Trophoblast cell (in vitro differentiated cells and primary cell): ENCODE measurements at regions not wholly inside any gene's neighbourhood (a gene's known extent, or its start where the extent isn't known, plus 50 kb on each side); places are given as distances from the start of the nearest gene placed in this dataset.

Experiments used
- DNase-seq, 2 donors: peaks; one replicate each; pipeline ENCODE4 v3.0.0-alpha.2; 2016
- H2AFZ ChIP-seq: 2 replicates; pipeline ENCODE4 v1.6.1; 2013; ENCODE audit warnings: low read length, moderate library complexity, mild to moderate bottlenecking; ENCODE audit not compliant: insufficient read depth, poor library complexity
- H2AK5ac ChIP-seq: 2 replicates; pipeline ENCODE4 v1.6.1; 2013; ENCODE audit warnings: mild to moderate bottlenecking, low read length
- H2BK120ac ChIP-seq: 2 replicates; pipeline ENCODE4 v1.6.1; 2013; ENCODE audit warnings: low read length, mild to moderate bottlenecking, moderate library complexity; ENCODE audit not compliant: insufficient read depth, poor library complexity
- H2BK12ac ChIP-seq: 2 replicates; pipeline ENCODE4 v1.6.1; 2013; ENCODE audit warnings: mild to moderate bottlenecking, low read length, moderate library complexity
- H2BK5ac ChIP-seq: 2 replicates; pipeline ENCODE4 v1.6.1; 2013; ENCODE audit warnings: low read length, low read depth, moderate library complexity, mild to moderate bottlenecking; ENCODE audit not compliant: poor library complexity
- H3K14ac ChIP-seq: 2 replicates; pipeline ENCODE4 v1.6.1; 2013; ENCODE audit warnings: mild to moderate bottlenecking, low read length
- H3K18ac ChIP-seq: 2 replicates; pipeline ENCODE4 v1.6.1; 2013; ENCODE audit warnings: mild to moderate bottlenecking, low read length
- H3K23ac ChIP-seq: 2 replicates; pipeline ENCODE4 v1.6.1; 2013; ENCODE audit warnings: low read length
- H3K27ac ChIP-seq: 2 replicates; pipeline ENCODE4 v1.5.1; 2013; ENCODE audit warnings: low read depth, mild to moderate bottlenecking, inconsistent platforms, low read length, moderate library complexity
- H3K27me3 ChIP-seq: 2 replicates; pipeline ENCODE4 v1.6.1; 2013; ENCODE audit warnings: inconsistent platforms, mild to moderate bottlenecking, low read length, moderate library complexity; ENCODE audit not compliant: insufficient read depth
- H3K36me3 ChIP-seq, 2 experiments: 1 replicate in 1 of 2; 2 replicates in 1 of 2; pipeline ENCODE4 v1.6.1; 2013; ENCODE audit warnings: low read length in 2 of 2, mild to moderate bottlenecking in 2 of 2, moderate library complexity in 1 of 2; ENCODE audit not compliant: insufficient read depth in 2 of 2, control insufficient read depth in 1 of 2
- H3K4ac ChIP-seq: 2 replicates; pipeline ENCODE4 v1.6.1; 2013; ENCODE audit warnings: low read depth, mild to moderate bottlenecking, low read length, moderate library complexity
- H3K4me1 ChIP-seq, 2 experiments: 1 replicate in 1 of 2; 2 replicates in 1 of 2; pipeline ENCODE4 v1.6.1; 2013; ENCODE audit warnings: low read length in 2 of 2, mild to moderate bottlenecking in 2 of 2, moderate library complexity in 1 of 2; ENCODE audit not compliant: insufficient read depth in 2 of 2, control insufficient read depth in 1 of 2
- H3K4me2 ChIP-seq: 2 replicates; pipeline ENCODE4 v1.6.1; 2013; ENCODE audit warnings: inconsistent platforms, mild to moderate bottlenecking, low read length, moderate library complexity
- H3K4me3 ChIP-seq: 2 replicates; pipeline ENCODE4 v1.5.1; 2013; ENCODE audit warnings: mild to moderate bottlenecking, low read depth, low read length, inconsistent platforms
- H3K79me1 ChIP-seq: one replicate; pipeline ENCODE4 v1.6.1; 2013; ENCODE audit warnings: low read length
- H3K79me2 ChIP-seq: 2 replicates; pipeline ENCODE4 v1.6.1; 2013; ENCODE audit warnings: low read length, mild to moderate bottlenecking; ENCODE audit not compliant: control insufficient read depth, insufficient read depth, poor library complexity
- H3K9ac ChIP-seq: 2 replicates; pipeline ENCODE4 v1.6.1; 2013; ENCODE audit warnings: mild to moderate bottlenecking, low read length
- H3K9me3 ChIP-seq: 2 replicates; pipeline ENCODE4 v1.6.1; 2013; ENCODE audit warnings: low read depth, mild to moderate bottlenecking, control low read depth, inconsistent platforms, low read length; ENCODE audit not compliant: insufficient read depth
- H4K12ac ChIP-seq: 2 replicates; pipeline ENCODE4 v1.6.1; 2013; ENCODE audit warnings: low read depth, mild to moderate bottlenecking, low read length, moderate library complexity
- H4K8ac ChIP-seq: 2 replicates; pipeline ENCODE4 v1.6.1; 2013; ENCODE audit warnings: low read depth, mild to moderate bottlenecking, low read length, moderate library complexity
- H4K91ac ChIP-seq: one replicate; pipeline ENCODE4 v1.6.1; 2013; ENCODE audit warnings: low read depth, mild to moderate bottlenecking, low read length, moderate library complexity
- WGBS: extraction: QIAGEN DNeasy Blood & Tissue Kit; methylation state at CpG from one replicate; pipeline ENCODE4 v1.1.7; 2013; ENCODE audit warnings: missing lambda C conversion rate; ENCODE audit not compliant: insufficient read length, insufficient coverage; ENCODE audit errors: extremely low coverage; 5-methylcytosine and 5-hydroxymethylcytosine counted together

DNA sequence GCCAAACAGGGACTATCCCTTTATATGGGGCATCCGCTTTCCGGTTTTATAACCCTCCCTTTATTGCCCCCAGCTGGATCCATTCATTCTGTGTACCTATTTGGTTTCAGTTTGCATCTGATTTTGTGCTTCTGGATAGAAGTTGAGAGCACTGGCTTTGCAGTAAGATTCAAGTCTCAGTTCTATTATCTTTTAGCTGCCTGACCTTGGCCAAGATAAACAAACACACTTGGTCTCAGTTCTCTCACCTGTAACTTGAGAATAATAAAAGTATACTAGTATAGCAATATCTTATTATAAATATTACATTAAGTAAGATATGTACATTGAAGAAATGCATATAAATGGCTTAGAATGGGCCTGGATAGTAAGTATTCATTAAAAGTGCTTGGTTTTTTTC, 182.4 kb upstream of the TSHZ2 start:
- H2BK120ac ChIP-seq: no peak overlapping the region
- no peak overlapping the region for H3K14ac ChIP-seq
- no peak overlapping the region for H3K27ac ChIP-seq
- no peaks in the 10 kb centered on the region for H3K79me1 ChIP-seq
- H4K91ac ChIP-seq: no peak overlapping the region
- H3K9ac ChIP-seq: no peak overlapping the region
- H4K8ac ChIP-seq: no peak overlapping the region
- H3K4me3 ChIP-seq: no peak overlapping the region
- no peak overlapping the region for H3K4ac ChIP-seq
- no peak overlapping the region for H3K23ac ChIP-seq
- no peak overlapping the region for H4K12ac ChIP-seq
- DNase-seq: no peak
- no peaks in the 10 kb centered on the region for H3K36me3 ChIP-seq
- no peak overlapping the region for H2AFZ ChIP-seq
- no peaks in the 10 kb centered on the region for H3K9me3 ChIP-seq
- no peak overlapping the region for H3K4me2 ChIP-seq
- H2BK5ac ChIP-seq: no peak overlapping the region
- no peak overlapping the region for H3K18ac ChIP-seq
- H3K27me3 ChIP-seq: no peaks in the 10 kb centered on the region
- no peak overlapping the region for H2BK12ac ChIP-seq
- no peak overlapping the region for H2AK5ac ChIP-seq
- no peaks in the 10 kb centered on the region for H3K4me1 ChIP-seq
- WGBS: no CpG with 5 or more reads among the region's 2 CpGs
- no peaks in the 10 kb centered on the region for H3K79me2 ChIP-seq

- Histone ChIP-seq H3K14ac (no peak overlapping the region), H3K36me3 (no peaks in the 10 kb centered on the region), H3K4me3 (no peak overlapping the region), H4K12ac (no peak overlapping the region), H3K4me2 (no peak overlapping the region), H2AK5ac (no peak overlapping the region), H3K9me3 (no peaks in the 10 kb centered on the region), H3K9ac (no peak overlapping the region), H3K4ac (no peak overlapping the region), H2BK5ac (no peak overlapping the region), H3K18ac (no peak overlapping the region), H3K23ac (no peak overlapping the region), H3K27me3 (no peaks in the 10 kb centered on the region), H2BK12ac (no peak overlapping the region), H3K4me1 (no peaks in the 10 kb centered on the region), H3K79me1 (no peaks in the 10 kb centered on the region), H3K79me2 (no peaks in the 10 kb centered on the region), H4K91ac (no peak overlapping the region), H3K27ac (no peak overlapping the region), H4K8ac (no peak overlapping the region), H2AFZ (no peak overlapping the region), H2BK120ac (no peak overlapping the region)
- WGBS: no CpG with 5 or more reads among the region's 3 CpGs
- no peak for DNase-seq
Measured at GRCh38 chr20:52787962-52788361, 184.2 kb upstream of the TSHZ2 start.

GRCh38 chr20:52787216-52787615, 184.9 kb upstream of the TSHZ2 start:
- no peaks in the 10 kb centered on the region for H3K79me1 ChIP-seq
- no peak overlapping the region for H2AK5ac ChIP-seq
- H3K79me2 ChIP-seq: no peaks in the 10 kb centered on the region
- H3K27ac ChIP-seq: no peak overlapping the region
- no peak overlapping the region for H3K23ac ChIP-seq
- no peak overlapping the region for H2BK5ac ChIP-seq
- H4K8ac ChIP-seq: no peak overlapping the region
- no peak overlapping the region for H4K12ac ChIP-seq
- no peak overlapping the region for H3K4me3 ChIP-seq
- no peaks in the 10 kb centered on the region for H3K9me3 ChIP-seq
- no peaks in the 10 kb centered on the region for H3K27me3 ChIP-seq
- DNase-seq: no peak
- H3K36me3 ChIP-seq: no peaks in the 10 kb centered on the region
- H3K18ac ChIP-seq: no peak overlapping the region
- no peak overlapping the region for H2AFZ ChIP-seq
- no peak overlapping the region for H4K91ac ChIP-seq
- no peak overlapping the region for H3K4ac ChIP-seq
- H3K14ac ChIP-seq: no peak overlapping the region
- no peak overlapping the region for H3K4me2 ChIP-seq
- no peak overlapping the region for H2BK120ac ChIP-seq
- no CpG with 5 or more reads among the region's 3 CpGs for WGBS
- no peak overlapping the region for H3K9ac ChIP-seq
- H3K4me1 ChIP-seq: no peaks in the 10 kb centered on the region
- H2BK12ac ChIP-seq: no peak overlapping the region

GRCh38 chr20:52785679-52786078, 186.5 kb upstream of the TSHZ2 start:
- Histone ChIP-seq H3K27me3 (no peaks in the 10 kb centered on the region), H3K4ac (no peak overlapping the region), H3K9ac (no peak overlapping the region), H3K23ac (no peak overlapping the region), H3K18ac (no peak overlapping the region), H3K79me2 (no peaks in the 10 kb centered on the region), H3K36me3 (no peaks in the 10 kb centered on the region), H3K4me1 (no peaks in the 10 kb centered on the region), H3K4me2 (no peak overlapping the region), H3K27ac (no peak overlapping the region), H3K9me3 (no peaks in the 10 kb centered on the region), H4K8ac (no peak overlapping the region), H4K91ac (no peak overlapping the region), H3K14ac (no peak overlapping the region), H4K12ac (no peak overlapping the region), H2BK5ac (no peak overlapping the region), H3K79me1 (no peaks in the 10 kb centered on the region), H2BK12ac (no peak overlapping the region), H3K4me3 (no peak overlapping the region), H2AFZ (no peak overlapping the region), H2BK120ac (no peak overlapping the region), H2AK5ac (no peak overlapping the region)
- DNase-seq: peak; percentile 7 to 31
- no CpG with 5 or more reads among the region's 6 CpGs for WGBS
